Iris pigment epithelial cell (primary cell): ENCODE measurements at regions not wholly inside any gene's neighbourhood (a gene's known extent, or its start where the extent isn't known, plus 50 kb on each side); places are given as distances from the start of the nearest gene placed in this dataset.
"Not testable (repeated sequence)": the region's sequence is repeated elsewhere in the genome, so short reads cannot be mapped to it uniquely, and the experiment has no call there.

Source experiments
- DNase-seq: peaks from one replicate; pipeline ENCODE4 v3.0.0-alpha.2; 2011; ENCODE audit warnings: low read depth

GRCh38 chr1:38210895-38211177 is 164.2 kb upstream of the POU3F1 start:
- no peak for DNase-seq

- no peak for DNase-seq
Observed at GRCh38 chr1:38210021-38210894, 163.7 kb upstream of the POU3F1 start.

GRCh38 chr1:38208716-38209632 is 162.4 kb upstream of the POU3F1 start:
- DNase-seq: no peak

- no peak for DNase-seq
Observed at GRCh38 chr1:38207906-38208305, 161.3 kb upstream of the POU3F1 start.

- no peak for DNase-seq
Observed at GRCh38 chr1:38207275-38207674, 160.7 kb upstream of the POU3F1 start.

- no peak for DNase-seq
Observed at GRCh38 chr1:38204698-38205097, 158.1 kb upstream of the POU3F1 start.

GRCh38 chr1:38203441-38203840 is 156.8 kb upstream of the POU3F1 start:
- no peak for DNase-seq

GRCh38 chr1:38201431-38201830 is 154.8 kb upstream of the POU3F1 start:
- no peak for DNase-seq

GRCh38 chr1:38198621-38199020 is 152.0 kb upstream of the POU3F1 start:
- DNase-seq: no peak

- DNase-seq: no peak
Observed at GRCh38 chr1:38198099-38198498, 151.5 kb upstream of the POU3F1 start.

- DNase-seq: no peak
Observed at GRCh38 chr1:38197312-38198061, 150.9 kb upstream of the POU3F1 start.

- no peak for DNase-seq
Observed at GRCh38 chr1:38194472-38194871, 147.9 kb upstream of the POU3F1 start.

- DNase-seq: no peak
Observed at GRCh38 chr1:38193040-38193439, 146.4 kb upstream of the POU3F1 start.

- DNase-seq: no peak
Observed at GRCh38 chr1:38191461-38191860, 144.9 kb upstream of the POU3F1 start.

- DNase-seq: no peak
Observed at GRCh38 chr1:38190983-38191382, 144.4 kb upstream of the POU3F1 start.

GRCh38 chr1:38187552-38187951 is 141.0 kb upstream of the POU3F1 start:
- no peak for DNase-seq

- no peak for DNase-seq
Observed at GRCh38 chr1:38186566-38186965, 140.0 kb upstream of the POU3F1 start.

GRCh38 chr1:38185913-38186312 is 139.3 kb upstream of the POU3F1 start:
- no peak for DNase-seq

- DNase-seq: no peak
Observed at GRCh38 chr1:38183747-38184146, 137.2 kb upstream of the POU3F1 start.

GRCh38 chr1:38183096-38183495 is 136.5 kb upstream of the POU3F1 start:
- no peak for DNase-seq

- DNase-seq: not testable (repeated sequence)
Observed at GRCh38 chr1:38180388-38180787, 133.8 kb upstream of the POU3F1 start.

- DNase-seq: no peak
Observed at GRCh38 chr1:38179483-38179882, 132.9 kb upstream of the POU3F1 start.

- DNase-seq: no peak
Observed at GRCh38 chr1:38178216-38178615, 131.6 kb upstream of the POU3F1 start.
